T47D (cell line): ENCODE measurements at regions not wholly inside any gene's neighbourhood (a gene's known extent, or its start where the extent isn't known, plus 50 kb on each side); places are given as distances from the start of the nearest gene placed in this dataset.
A peak's percentile ranks its signal among the peaks of the same experiment; 100 is the strongest.

Experiments used
- DNase-seq, 2 experiments: peaks; one replicate each; pipeline versions ENCODE4 v3.0.0 to v3.0.0-alpha.2; 2011 to 2012; ENCODE audit warnings: low read depth in 1 of 2, low spot score in 1 of 2
- JUND ChIP-seq: IDR thresholded peaks from 2 replicates; pipeline ENCODE4 v1.6.1; 2012; ENCODE audit warnings: low read depth
- in situ Hi-C: cut with HindIII; loops from 2 replicates; pipeline ENCODE4 v1.10.0; 2016; ENCODE audit warnings: low sequenced_read_pairs, low pct_unique_long_range_greater_than_20kb

DNA sequence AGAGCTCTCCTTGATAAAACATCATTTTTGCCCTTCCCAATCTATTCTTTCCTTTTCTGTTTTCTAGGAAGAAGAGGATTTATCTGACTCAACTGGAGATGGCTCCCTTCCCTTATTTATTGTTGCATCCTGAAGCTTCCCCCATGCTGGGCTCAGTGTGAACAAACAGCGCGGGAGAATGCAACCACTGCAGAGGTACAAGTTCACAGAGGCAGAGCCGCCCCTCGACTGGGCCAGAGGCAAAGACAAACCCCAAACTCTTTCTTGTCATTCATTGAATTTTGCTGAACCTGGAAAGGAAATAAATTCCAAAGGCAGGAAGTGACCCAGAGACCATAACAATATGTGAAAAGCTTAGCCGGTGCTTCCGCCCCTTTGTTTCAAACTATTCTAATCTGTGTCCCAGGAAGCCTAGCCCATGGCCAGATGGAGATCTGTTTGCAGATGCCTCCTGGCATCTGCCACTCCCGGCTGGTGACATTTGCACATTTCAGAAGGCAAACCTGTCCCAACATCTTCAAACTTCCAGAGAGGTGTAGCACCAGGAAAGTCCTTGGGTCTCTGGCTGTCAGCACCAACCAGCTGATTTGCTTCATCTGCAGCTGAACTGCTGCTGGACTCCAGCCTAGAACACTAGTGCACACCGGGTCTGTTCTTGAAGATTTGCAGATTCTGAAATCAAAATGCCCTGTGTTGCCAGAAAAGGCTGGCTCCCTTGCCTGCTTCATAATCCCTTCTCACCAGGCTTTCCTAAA, 79.4 kb upstream of the MAP4K3 start:
- DNase-seq: peak in 1 of 2 experiments; percentile 27
- no peak for TF ChIP-seq JUND
- in situ Hi-C loops: no loop called here

DNA sequence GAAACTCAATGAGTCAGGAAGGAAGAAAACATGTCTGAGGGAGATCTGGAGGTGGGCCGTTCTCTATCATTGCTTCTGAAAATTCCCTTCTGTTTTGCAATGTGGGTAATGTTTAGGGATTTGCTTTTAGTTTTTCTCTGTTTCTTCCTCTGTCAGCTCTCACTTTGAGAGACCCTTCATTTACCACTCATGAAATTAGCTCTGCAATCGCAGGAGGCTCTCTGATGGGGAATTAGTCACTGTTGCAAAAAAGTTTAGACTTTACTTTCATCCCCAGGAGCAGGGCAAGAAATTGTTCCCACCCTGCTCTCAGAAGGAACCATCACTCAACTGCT, 80.0 kb upstream of the MAP4K3 start:
- in situ Hi-C loops: no loop called here
- DNase-seq: no peak
- no peak for TF ChIP-seq JUND

DNA sequence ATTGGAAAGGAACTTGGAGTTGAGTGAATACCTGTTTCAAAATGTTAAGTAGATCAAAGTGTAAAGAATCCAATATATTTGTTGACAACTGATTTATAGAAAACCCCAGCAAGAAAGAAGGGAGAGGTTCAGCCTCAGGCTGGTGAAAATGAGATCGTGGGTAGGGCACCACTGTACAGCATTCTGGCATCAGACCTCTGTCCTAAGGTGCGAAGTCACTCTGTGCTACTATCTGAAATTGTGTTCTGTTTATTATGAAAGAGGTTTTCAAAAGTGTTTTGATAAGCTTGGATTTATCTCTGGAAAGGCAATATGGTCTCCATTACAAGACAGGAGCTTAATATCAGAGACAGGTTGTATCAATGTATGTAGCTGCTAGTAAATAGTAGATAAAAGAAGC, 80.5 kb upstream of the MAP4K3 start:
- in situ Hi-C loops: no loop called here
- no peak for DNase-seq
- TF ChIP-seq JUND: no peak

DNA sequence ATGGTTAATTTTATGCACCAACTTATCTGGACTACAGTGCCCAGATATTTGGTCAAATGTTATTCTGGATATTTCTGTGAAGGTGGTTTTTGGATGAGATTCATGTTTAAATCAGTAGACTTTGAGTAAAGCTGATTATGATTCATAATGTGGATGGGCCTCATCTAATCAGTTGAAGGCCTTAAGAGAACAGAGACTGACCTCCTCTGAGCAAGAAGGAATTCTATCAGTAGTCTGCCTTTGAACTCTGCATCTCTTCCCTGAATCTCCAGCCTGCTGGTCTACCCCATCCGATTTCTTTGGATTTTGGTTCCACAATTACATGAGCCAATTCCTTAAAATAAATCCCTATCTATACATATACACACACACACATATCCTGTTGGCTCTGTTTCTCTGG, 82.8 kb upstream of the MAP4K3 start:
- no peak for TF ChIP-seq JUND
- in situ Hi-C loops: no loop called here
- DNase-seq: no peak

DNA sequence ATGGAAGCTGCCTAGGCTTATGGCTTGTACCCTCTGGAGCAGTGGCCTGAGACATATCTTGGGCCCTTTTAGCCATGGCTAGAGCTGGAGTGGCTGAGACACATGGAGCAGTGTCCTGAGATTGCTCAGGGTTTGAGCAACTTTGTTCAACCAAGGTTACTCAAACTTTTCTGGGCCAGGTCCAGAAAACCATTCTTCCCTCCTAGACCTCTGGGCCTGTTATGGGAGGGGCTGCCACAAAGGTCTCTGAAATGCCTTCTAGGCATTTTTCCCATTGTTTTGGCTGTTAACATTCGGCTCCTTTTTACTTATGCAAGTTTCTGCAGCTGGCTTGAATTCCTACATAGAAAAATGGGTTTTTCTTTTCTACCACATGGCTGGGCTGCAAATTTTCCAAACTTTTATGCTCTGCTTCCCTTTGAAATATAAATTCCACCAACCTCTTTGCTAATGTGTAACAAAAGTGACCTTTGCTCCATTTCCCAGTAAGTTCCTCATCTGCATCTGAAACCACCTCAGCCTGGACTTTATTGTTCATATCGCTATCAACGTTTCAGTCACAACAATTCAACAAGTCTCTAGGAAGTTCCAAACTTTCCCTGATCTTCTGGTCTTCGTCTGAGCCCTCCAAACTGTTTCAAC, 84.9 kb upstream of the MAP4K3 start:
- no peak for DNase-seq
- in situ Hi-C loops: no loop called here
- no peak for TF ChIP-seq JUND

DNA sequence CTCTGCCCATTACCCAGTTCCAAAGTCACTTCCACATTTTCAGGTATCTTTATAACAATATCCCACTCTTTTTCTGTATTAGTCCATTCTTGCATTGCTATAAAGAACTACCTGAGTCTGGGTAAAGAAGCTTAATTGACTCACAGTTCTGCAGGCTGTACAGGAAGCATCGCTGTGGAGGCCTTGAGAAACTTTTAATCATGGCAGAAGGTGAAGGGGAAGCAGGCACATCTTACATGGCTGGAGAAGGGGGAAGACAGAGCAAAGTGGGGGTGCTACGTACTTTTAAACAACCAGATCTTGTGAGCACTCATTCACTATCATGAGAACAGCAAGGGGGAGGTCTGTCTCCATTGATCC, 85.4 kb upstream of the MAP4K3 start:
- in situ Hi-C loops: no loop called here
- DNase-seq: no peak
- no peak for TF ChIP-seq JUND

DNA sequence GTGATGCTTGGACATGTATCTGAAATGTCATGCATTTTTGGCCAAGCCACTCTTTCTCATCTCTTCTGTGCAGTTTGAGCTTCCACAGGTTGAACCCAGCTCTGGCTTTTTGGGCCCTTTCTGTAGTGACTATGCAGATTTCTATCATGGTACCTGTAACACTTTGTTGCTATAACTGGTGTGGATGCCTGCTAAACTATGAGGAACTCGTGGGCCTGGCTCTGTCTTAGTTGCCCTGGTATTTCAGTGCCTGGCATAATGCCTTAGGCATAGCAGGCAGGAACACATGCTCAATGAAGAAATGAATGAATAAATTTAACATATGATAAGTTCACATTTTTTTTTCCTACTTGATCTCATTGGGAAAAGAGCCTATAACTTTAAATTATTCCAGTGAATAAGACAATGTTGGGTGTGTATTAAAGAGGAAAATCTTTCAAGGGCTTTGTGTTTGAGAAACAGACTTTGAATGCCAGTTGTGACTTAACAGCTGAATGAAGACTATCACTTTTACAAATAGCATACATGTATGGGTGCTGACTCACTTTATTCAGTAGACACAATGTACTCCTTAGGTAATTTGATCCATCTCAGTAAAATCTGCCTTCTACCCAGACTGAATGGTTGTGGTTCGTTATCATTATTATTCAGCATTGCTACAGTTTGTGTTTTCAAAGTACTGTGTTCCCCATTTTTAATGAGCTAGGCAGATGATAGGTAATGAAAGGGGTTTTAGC, 86.4 kb upstream of the MAP4K3 start:
- in situ Hi-C loops: no loop called here
- no peak for TF ChIP-seq JUND
- peak in 1 of 2 experiments; percentile 29 for DNase-seq

DNA sequence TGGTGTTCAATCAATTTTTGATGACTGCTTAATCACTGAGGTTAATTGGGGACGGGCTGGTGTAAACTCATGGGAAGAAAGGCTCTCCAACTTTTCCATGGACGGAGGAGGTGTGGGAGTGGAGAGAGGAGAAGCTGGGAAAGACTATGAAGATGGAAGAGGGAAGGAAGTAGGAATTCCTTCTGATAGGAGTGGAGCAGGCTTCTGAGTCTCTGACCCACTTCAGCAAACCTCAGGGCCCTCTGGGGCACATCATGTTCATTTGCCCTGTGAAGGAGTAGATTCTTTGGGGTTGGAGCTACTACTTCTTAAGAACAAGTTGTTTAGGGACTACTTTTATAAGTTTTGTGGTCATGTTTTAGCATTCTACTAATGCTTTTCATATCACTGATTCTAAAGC, 87.0 kb upstream of the MAP4K3 start:
- no peak for DNase-seq
- in situ Hi-C loops: no loop called here
- no peak for TF ChIP-seq JUND

DNA sequence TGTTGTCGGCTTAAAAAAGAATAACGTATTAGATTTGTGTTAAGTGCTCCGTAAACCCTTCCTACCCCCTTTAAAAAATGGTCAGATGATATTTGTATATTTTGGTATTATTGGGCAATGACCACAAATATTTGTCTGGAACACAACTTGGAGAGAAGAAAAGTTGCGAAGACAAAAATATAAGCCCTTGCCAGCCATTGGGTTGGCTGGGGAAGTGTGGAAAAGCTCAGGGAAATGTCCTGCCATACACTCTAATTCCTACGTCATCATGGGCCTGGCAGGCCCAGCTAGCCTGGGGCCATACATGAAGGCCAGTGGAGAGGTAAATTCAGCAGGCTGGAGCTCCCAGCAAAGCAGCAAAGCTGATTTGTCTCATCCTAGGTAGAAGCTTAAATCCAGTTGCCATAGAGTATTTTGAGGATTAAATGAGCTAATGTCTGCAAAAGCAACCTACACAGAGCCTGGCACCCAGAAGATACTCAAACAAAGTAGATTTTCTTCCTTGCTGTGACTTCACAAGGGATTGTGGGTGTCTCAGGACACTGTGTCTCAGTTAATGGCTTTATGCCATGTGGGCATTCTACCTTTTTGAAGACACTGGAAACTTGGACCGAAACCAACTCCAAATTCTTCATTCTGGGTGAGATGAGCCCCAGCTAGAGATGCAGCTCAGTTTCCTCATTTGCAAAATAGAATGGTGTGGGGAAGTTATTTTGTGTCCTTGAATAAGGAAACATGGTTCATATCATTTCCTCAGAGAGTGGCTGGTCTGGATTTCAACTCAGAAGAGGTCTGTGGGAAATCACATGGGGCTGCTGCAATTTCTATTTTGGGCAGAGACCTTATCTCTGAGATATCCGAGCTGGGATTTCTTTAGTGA, 87.9 kb upstream of the MAP4K3 start:
- TF ChIP-seq JUND: no peak
- in situ Hi-C loops: no loop called here
- DNase-seq: no peak

DNA sequence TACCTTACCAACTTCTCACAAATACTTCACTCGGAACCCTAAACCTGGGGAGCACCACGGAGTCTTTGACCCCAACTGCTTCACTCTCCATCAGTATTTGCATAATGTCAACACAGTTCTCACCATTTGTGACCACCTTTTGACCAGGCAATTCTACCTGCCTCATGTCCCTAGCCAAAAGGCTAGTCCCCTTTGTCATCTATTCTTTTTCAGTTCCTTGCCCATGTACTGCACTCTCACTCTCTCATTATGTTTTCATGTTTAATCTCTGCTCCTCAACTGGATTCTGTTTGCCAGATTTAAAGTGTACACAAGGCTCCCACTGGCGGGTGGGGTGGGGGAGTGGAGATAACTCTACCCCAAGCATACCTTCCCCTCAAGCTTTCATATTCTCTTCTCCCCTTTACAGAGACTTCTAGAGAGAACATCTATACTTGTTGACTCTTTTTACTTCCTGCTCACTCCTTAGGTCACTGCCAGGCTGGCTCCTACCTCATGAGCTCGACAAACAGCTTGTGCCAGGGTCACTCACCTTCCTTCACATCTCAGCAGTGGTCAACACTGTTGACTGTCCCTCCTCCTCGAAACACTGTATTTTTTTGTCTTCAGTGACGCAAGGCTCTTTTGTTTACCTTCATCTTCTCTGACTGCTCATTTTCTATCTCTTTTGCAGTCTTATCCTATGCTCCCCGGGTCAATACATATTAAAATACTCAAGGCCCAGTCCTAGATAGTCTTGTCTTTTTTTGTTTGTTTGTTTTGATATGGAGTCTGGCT, 88.7 kb upstream of the MAP4K3 start:
- DNase-seq: no peak
- in situ Hi-C loops: no loop called here
- no peak for TF ChIP-seq JUND

DNA sequence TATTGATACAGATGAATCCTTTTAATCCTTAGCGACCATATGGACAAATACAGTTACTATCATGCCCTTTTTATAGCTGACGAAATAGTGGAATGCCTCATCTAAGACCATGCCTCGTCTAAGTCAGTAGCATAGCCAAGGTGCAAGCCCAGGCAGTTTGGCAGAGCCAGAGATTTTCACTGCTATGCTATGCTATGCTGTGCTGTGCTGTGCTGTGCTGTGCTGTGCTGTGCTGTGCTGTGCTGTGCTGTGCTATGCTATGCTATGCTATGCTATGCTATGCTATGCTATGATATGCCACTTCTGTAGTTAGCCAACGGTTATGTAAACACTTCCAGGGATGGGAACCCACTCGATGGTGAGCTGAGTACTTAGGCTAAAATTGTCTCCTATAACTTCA, 91.6 kb upstream of the MAP4K3 start:
- no peak for TF ChIP-seq JUND
- in situ Hi-C loops: no loop called here
- DNase-seq: no peak

DNA sequence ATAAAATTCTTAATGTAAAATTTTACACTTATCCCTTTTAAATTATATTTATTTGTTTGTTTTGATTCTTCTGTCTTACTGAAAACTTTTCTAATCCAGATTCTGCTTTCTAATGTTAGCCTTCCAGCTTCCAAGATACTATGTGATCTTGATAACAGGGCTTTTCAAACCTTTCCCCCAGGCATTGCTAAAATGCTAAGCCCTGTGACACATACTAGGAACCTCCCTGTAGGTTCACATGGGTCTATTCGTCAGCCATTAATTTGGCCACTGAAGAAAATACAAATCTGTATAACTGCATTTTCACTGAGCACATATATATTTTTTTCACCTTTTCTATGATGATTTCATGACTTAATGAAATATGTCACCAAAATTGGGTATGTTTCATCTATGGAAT, 92.8 kb upstream of the MAP4K3 start:
- in situ Hi-C loops: no loop called here
- no peak for TF ChIP-seq JUND
- DNase-seq: no peak
